ENCODE measurements at regions not wholly inside any gene's neighbourhood (a gene's known extent, or its start where the extent isn't known, plus 50 kb on each side); places are given as distances from the start of the nearest gene placed in this dataset.
"Not testable (repeated sequence)": the region's sequence is repeated elsewhere in the genome, so short reads cannot be mapped to it uniquely, and the experiment has no call there.

DNA sequence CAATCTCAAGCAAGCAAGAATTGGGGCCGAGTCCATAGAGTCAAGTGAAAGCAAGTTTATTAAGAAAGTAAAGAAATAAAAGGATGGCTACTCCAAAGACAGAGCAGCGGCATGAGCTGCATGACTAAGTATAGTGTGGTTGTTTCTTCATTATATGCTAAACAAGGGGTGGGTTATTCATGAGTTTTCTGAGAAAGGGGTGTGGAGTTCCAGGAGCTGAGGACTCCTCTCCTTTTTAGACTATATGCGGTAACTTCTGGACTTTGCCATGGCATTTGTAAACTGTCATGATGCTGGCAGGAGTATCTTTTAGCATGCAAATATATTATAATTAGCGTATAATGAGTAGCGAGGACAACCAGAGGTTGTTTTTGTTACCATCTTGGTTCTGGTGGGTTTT lies 819.9 kb downstream of the KCNJ2 start:
- no peak overlapping the region for H3K4me3 ChIP-seq (ENCODE audit: low read depth, low read length)
- no peak for DNase-seq (ENCODE audit: low read depth)

DNA sequence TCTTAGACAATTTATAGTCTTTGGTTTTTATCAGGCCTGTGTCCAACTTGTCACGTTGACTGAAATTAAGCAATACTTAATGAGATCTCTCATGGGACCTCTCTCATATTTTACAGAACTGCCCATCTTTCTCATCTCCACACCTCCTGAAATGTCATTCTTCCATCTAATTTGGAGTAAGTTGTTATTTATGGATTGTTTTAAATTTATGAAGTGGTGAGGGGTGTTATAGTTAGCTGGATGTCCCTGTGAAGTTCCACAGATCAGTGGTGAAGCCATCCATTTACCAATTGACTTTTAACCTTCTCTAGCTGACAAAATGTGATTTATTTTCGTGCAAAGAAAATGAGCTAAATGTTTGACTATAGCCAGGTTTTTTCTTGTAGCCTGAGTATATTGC lies 824.9 kb downstream of the KCNJ2 start:
- no peak overlapping the region for H3K4me3 ChIP-seq (ENCODE audit: low read depth, low read length)
- no peak for DNase-seq (ENCODE audit: low read depth)

DNA sequence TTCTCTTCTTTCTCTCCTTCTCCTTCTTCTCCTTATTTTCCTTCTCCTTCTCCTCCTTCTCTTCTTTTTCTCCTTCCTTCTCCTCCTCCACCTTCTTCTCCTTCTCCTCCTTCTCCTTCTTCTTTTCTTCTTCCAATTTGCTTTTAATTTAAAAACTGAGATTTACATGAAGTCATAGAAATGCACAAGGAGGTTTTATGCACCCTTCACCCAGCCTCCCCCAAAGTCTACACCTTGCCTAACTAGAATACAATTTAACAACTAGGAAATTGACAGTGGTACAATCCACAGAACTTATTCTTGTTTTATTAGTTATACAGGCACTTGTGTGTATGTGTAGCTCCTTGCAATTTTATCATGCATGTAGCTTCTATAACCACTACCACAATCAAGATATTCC lies 826.7 kb downstream of the KCNJ2 start:
- no peak overlapping the region for H3K4me3 ChIP-seq (ENCODE audit: low read depth, low read length)
- DNase-seq (ENCODE audit: low read depth) = no peak

DNA sequence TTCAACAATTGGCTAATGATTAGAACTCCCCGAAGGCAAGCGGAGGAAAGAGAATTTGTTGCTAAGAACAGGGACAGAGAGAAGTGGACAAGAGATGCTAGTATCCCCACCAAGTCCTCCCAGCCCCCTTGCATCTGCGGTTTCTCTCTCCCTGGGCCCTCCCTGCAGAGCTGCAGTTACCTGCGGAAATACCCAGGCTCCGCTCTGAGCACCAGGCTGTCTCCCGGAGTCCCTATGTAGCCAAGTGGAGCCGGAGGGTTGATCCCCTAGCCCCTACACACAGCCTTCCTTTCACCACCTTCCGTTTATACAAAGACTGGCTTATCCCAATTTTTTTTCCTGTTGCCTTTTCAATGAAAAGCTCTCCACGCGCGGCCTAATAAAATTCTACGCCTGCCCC lies 834.4 kb downstream of the KCNJ2 start:
- DNase-seq (ENCODE audit: low read depth) = no peak
- H3K4me3 ChIP-seq (ENCODE audit: low read depth, low read length) = no peak overlapping the region

DNA sequence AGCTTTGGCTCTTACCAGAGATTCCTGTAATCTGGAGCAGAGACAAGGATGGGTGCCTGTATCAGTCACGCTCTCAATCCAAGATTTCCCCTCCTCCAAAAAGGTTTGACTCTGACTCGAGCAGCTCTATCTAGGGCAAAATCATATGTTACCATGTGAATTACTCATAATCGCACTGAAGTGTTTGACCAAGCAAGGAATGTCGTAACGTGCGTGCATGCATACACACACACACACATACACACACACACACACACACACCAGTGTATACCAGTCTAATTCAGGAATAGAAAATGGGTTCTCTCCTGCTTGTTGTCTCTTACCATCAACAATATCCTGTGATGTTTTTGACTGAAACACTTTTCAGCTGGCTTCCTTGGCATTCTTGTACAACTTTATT lies 835.1 kb downstream of the KCNJ2 start:
- H3K4me3 ChIP-seq (ENCODE audit: low read depth, low read length) = no peak overlapping the region
- DNase-seq (ENCODE audit: low read depth) = no peak

DNA sequence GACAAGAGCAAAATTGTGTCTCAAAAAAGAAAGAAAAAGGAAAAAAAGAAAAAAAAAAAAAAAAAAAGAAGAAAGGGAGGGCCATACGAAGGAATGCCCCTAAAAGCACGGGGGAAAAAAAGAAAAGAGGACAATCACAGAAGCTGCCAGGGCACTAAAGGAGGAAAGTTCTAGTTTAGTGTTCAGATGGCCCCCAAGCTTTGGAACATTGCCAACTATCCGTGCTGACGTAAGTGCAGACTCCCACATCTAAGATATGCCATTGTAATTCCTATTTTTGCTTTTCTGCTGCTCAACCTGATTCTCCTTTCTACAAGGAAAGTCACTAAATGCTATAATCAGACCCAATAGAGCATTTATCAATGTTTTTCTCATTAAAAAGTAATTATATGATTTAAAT lies 842.1 kb downstream of the KCNJ2 start:
- H3K4me3 ChIP-seq (ENCODE audit: low read depth, low read length) = no peak overlapping the region
- no peak for DNase-seq (ENCODE audit: low read depth)

DNA sequence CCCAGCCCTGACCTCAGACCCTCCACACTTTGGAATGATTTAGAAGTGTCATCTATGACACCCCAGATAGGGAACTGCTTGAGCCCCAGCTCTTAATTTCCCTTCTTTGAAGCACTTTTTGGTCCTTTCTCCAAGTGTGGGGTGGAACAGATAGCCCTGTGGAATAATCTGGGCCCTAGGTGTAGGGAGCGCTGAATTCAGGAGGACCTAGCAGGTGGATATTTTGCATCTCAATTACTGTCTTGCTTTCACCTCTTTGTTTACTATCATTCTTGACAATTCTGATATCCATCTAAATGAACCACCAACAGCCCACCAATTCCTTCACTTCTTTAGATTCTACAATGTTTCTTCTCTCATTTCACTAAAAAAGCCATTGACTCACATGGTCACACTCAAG lies 850.4 kb downstream of the KCNJ2 start:
- H3K4me3 ChIP-seq (ENCODE audit: low read depth, low read length) = no peak overlapping the region
- DNase-seq (ENCODE audit: low read depth) = no peak

DNA sequence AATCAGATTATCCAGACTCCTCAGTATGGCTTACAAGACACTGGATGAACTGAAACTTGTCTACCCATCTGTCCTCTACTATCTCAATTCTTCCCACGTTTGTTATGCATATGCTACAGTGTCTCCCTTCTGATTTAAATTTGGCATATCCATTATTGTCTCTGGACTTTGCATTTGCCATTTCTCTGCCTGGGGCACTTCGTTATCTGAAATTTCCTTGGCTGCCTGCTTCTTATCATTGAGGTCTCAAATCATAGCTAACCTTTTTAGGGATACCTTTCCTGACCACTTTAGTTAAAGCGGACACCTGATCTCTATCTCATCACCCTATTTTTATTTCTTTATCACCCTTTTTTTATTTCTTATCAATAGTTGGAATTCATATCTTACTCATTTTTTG lies 853.4 kb downstream of the KCNJ2 start:
- no peak overlapping the region for H3K4me3 ChIP-seq (ENCODE audit: low read depth, low read length)
- no peak for DNase-seq (ENCODE audit: low read depth)

DNA sequence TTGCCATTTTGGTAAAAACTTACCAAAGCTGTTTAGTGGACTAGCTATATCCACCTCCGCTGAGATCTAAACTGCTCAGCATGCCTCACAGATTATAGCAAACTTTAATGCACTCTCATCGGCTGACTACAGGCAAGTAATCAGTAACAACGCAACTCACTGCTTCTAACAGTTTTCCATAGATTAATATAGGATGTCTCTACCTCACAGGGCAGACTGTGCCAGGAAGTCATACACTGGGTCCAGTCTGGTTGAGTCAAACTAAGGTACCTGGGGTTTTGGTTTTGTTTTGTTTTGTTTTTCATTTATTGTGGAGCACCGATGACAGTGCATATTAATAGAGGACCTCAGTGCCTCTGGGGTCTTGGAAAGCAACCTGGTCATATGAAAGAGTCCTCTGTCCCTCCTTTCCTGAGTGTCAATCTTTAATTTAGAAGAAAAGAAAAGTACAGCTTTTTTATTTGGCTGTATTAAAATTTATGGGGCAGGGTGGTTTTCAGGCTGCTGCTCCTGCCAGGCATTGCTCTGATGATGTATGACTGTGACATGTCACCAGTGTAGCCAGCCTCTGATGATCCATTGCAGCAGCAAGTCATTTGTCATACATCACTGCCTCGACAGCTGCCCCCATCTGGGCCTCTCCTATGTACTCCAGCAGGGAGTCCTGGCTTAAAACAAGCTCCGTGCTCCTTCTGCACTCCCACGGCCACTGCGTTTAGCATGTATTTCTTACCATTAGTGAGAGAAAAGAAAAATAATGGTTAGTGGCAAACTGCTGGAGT lies 854.1 kb downstream of the KCNJ2 start:
- no peak overlapping the region for H3K4me3 ChIP-seq (ENCODE audit: low read depth, low read length)
- DNase-seq (ENCODE audit: low read depth) = no peak

DNA sequence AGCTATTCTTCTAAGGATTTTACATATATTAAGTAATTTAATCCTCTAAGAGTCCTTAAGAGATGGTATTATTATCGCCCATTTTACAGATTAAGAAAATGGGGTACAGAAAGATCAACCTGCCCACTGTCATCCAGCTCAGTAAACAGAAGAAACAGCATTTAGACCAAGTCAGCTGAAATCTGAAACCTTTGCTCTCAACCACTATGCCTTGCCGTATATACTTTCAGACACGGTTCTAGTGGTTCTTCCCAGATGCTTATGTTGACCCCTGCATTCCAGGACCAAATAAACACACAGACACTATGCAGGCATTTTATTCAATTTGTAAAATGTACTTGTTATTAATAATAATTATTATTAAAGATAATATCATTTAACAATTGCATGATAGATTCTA lies 854.8 kb downstream of the KCNJ2 start:
- no peak for DNase-seq (ENCODE audit: low read depth)
- no peak overlapping the region for H3K4me3 ChIP-seq (ENCODE audit: low read depth, low read length)

DNA sequence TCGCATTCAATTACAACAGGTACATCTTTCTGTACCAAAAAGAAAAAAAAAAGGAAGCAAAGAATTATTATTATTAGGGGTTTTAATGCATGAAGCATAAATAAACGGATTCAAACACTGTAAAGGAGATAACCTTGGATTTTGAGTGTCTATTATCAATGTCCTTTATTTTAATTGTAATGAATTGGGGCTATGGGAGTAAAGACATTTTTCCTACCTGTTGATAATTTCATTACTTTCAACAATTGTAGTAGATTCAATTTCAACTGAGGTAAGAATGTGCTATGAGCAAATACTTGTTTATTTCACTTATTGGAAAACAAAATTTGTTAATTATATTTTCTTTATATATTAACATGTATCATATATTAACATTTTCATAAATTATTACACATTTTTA lies 855.6 kb downstream of the KCNJ2 start:
- H3K4me3 ChIP-seq (ENCODE audit: low read depth, low read length) = no peak overlapping the region
- no peak for DNase-seq (ENCODE audit: low read depth)

DNA sequence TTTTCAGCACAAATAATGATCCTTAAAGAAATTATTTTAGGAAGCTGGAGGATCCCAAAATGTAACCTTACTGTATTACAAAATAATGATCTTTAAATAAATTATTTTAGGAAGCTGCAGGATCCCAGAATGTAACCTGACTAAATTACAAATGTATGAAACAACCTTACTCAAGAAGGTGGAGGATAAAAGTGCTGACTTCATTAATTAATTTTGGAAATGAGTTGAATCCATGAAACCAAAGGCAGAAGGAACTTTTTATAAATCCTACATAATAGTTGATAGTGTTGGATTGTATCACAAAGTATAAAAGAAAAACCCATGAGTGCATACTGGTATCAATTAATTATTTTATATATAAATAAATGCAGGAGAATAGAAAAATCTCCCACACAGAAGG lies 859.9 kb downstream of the KCNJ2 start:
- DNase-seq (ENCODE audit: low read depth) = no peak
- no peak overlapping the region for H3K4me3 ChIP-seq (ENCODE audit: low read depth, low read length)

DNA sequence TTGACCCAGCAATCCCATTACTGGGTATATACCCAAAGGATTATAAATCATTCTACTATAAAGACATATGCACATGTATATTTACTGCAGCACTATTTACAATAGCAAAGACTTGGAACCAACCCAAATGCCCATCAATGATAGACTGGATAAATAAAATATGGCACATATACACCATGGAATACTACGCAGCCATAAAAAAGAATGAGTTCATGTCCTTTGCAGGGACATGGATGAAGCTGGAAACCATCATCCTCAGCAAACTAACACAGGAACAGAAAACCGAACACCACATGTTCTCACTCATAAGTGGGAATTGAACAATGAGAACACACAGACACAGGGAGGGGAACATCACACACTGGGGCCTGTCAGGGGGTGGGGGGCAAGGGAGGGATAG lies 862.0 kb downstream of the KCNJ2 start:
- not testable (repeated sequence) for DNase-seq (ENCODE audit: low read depth)

DNA sequence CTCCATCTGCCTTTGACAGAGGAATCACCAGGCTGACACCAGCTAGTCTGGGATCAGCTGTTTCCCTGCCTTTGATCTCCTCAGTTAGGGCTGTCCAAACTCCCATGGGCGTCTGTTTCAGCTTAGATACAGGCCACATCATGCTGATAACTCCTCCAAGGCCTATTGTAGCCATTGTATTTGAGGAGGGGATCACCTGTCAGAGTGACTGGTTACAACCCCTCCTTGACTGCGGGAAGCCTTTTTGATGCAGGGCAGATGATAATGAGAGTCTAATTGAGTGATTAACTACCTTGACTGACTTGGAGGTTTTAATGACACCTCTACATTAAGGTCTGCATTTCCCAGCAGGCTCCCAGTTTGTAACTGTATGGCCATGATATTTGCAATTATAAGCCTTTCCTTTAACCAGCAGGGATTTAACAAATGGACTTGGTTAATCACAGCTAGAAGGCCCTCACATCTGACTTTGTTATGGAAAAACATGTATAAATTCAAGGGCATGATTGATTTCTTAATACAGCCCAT lies 863.5 kb downstream of the KCNJ2 start:
- H3K4me3 ChIP-seq (ENCODE audit: low read depth, low read length) = no peak overlapping the region

More for the DNA sequence above, 862.0 kb downstream of the KCNJ2 start:
- H3K4me3 ChIP-seq (ENCODE audit: low read depth, low read length) = not testable (repeated sequence)

DNA sequence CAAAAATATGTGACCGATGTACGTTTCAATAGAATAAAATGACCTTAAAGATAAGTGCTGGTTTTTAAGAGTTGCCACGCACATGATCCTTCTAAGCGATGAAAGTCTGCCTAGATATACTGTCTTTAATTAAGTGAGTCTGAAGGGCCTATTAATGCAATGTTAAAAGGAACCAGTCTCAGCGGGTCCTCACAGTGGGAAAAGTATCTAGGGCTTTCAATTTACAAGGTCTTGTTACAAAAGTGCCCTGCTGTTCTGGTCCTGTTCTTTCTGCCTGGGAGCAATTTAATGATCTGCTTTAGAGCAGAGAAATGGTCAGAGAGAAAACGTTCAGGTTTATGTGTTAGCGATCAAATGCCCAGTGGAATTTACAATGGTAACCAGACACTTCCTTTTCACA lies 864.0 kb downstream of the KCNJ2 start:
- DNase-seq (ENCODE audit: low read depth) = no peak
- H3K4me3 ChIP-seq (ENCODE audit: low read depth, low read length) = no peak overlapping the region

More for the DNA sequence above, 863.5 kb downstream of the KCNJ2 start:
- DNase-seq (ENCODE audit: low read depth) = no peak

DNA sequence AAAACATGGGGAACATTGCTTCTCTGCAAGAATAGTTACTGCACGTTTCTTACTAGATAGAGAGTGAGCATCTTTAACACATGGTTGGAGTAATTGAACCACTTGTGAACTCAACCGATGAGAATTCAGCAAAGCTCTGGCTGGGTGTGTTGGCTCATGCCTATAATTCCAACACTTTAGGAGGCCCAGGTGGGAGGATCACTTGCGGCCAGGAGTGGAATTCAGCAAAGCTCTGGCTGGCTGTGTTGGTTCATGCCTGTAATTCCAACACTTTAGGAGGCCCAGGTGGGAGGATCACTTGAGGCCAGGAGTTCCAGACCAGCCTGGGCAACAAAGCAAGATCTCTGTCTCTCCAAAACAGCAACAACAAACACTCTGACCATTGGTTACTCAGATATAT lies 865.9 kb downstream of the KCNJ2 start:
- no peak overlapping the region for H3K4me3 ChIP-seq (ENCODE audit: low read depth, low read length)
- no peak for DNase-seq (ENCODE audit: low read depth)

DNA sequence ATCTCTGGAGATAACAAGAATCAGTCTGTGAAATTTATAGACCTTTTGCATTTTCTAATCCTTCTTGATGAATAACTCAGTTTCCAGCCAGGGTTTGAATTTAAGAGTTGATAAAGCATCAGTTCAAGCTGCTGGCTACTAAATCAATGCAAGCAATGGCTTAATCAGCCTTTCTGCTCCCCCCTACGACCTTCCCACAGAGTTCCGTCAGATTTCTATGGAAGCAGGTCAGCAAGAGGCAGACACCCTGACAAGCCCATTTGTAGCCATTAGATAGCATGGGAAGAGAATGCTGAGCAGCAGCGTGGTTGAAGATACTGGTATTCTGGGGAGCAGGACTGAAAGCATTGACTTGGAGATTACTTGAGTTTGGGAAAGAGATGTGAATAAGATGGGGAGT lies 868.1 kb downstream of the KCNJ2 start:
- DNase-seq (ENCODE audit: low read depth) = no peak
- no peak overlapping the region for H3K4me3 ChIP-seq (ENCODE audit: low read depth, low read length)

DNA sequence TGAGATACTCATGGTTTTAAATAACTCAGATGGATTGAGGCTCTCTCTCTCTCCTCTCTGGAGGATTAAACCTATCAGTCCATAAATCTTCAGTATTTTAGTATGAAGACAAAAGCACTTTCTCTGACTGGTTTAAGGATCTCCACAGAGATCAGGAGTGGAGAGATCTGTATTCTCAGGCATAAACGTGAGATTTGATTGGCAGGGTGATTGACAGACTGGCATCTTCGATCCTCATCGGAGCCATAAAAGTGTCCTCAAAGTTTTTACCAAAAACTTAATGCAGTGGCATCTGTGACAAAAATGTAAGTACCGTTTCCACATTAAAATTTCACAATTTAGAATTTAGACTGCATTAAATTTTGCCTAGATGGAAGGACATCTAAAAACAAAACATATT lies 870.1 kb downstream of the KCNJ2 start:
- H3K4me3 ChIP-seq (ENCODE audit: low read depth, low read length) = no peak overlapping the region
- DNase-seq (ENCODE audit: low read depth) = no peak

DNA sequence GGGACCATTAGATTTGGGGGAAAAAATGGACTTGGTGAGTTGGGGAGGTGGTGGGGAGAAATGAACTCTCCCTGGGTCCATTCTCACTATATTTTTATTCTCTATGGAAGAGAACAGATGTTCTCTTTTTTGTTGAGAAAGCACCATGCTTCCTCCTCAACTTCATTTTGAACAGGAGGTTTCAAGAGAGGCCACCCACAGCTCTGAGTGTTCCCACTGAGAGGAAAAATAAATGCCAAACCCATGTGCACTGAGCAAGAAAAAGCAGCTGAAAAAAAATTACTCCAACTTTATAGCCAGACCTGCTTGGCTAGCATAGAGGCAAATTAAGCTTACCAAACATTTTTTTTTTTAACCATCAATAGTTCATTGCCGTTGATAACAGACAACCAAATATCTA lies 883.6 kb downstream of the KCNJ2 start:
- no peak overlapping the region for H3K4me3 ChIP-seq (ENCODE audit: low read depth, low read length)
- DNase-seq (ENCODE audit: low read depth) = no peak

DNA sequence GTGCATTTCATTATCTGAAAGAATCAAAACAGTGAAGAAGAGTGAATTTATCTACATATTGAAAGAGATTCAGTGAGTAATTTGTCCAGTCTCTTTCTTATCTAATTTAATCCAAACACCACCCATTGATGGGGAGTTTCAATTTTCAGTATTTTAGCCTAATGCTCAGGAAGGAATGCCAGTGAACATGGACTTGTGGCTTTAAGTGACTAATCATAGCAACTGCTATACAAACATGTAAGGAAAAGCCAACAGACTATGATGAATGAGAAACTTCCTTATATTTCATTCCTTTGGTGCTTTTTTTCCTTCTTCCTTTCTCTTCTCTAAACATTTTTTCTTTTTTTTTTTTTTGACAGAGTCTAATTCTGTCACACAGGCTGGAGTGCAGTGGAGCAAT lies 885.8 kb downstream of the KCNJ2 start:
- no peak for DNase-seq (ENCODE audit: low read depth)
- H3K4me3 ChIP-seq (ENCODE audit: low read depth, low read length) = no peak overlapping the region

DNA sequence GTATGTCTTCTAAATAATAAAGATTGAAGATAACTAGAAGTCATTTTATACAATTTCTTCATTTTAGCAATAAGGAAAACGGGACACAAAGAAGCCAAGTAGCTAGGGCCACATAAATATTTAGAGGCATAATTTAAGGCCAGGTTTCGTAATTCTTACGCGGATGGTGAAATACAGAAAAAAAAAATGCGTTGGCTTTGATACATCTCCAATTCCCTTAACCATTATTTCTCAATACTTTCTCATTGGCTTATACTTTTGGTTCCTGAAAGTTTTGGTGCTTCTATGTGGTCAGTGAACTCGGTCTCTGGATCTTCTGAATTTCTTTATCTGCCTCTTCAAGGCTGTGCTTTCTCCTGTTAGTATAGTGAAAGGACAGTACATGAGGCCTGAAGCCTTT lies 888.1 kb downstream of the KCNJ2 start:
- H3K4me3 ChIP-seq (ENCODE audit: low read depth, low read length) = no peak overlapping the region
- DNase-seq (ENCODE audit: low read depth) = no peak

DNA sequence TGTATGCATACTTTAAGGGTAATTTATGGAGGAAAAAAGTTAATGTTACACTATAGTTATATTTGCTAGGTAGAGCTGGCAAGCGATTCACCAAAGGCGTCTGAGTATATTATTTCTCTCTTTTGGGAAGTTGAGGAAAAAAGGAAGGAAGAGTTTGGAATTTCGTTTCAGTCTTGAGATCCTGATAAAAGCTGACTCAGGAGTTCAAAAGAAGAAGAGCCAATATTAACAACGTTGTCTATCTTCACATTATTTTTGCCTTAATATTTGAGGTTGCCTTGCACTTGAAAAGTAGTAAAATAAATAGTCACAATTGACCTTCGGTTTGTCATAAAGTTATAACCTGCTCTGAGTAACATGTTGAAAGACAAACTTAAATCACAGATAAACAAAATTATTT lies 888.6 kb downstream of the KCNJ2 start:
- DNase-seq (ENCODE audit: low read depth) = no peak
- H3K4me3 ChIP-seq (ENCODE audit: low read depth, low read length) = no peak overlapping the region

Data from skeletal muscle cell (primary cell).